Activated T-cell treated with anti-CD3 and anti-CD28 coated beads, Interleukin-2, amount 50 U/mL, for 4 hours (primary cell): ENCODE measurements at regions not wholly inside any gene's neighbourhood (a gene's known extent, or its start where the extent isn't known, plus 50 kb on each side); places are given as distances from the start of the nearest gene placed in this dataset.
"Not testable (repeated sequence)": the region's sequence is repeated elsewhere in the genome, so short reads cannot be mapped to it uniquely, and the experiment has no call there.

Experiments
- ATAC-seq, 2 donors: fragments of 200-7000 bp; cut with Tn5 transposase; one replicate each; pipeline ENCODE4 v1.10.0; 2021
- DNase-seq: peaks from one replicate; pipeline ENCODE4 v3.0.0-alpha.2; 2020
- H3K27me3 Mint-ChIP-seq: one replicate; pipeline ENCODE4 v1.8.0; 2021; ENCODE audit warnings: low read depth, mixed read lengths
- H3K36me3 Mint-ChIP-seq: one replicate; pipeline ENCODE4 v1.8.0; 2022; ENCODE audit warnings: mixed read lengths; ENCODE audit not compliant: insufficient read depth
- H3K4me1 Mint-ChIP-seq: one replicate; pipeline ENCODE4 v1.8.0; 2021; ENCODE audit warnings: low read depth, mixed read lengths
- H3K4me3 Mint-ChIP-seq: one replicate; pipeline ENCODE4 v1.8.0; 2021; ENCODE audit warnings: mild to moderate bottlenecking, moderate library complexity, mixed read lengths
- H3K9me3 Mint-ChIP-seq: one replicate; pipeline ENCODE4 v1.8.0; 2021; ENCODE audit warnings: mixed read lengths

DNA sequence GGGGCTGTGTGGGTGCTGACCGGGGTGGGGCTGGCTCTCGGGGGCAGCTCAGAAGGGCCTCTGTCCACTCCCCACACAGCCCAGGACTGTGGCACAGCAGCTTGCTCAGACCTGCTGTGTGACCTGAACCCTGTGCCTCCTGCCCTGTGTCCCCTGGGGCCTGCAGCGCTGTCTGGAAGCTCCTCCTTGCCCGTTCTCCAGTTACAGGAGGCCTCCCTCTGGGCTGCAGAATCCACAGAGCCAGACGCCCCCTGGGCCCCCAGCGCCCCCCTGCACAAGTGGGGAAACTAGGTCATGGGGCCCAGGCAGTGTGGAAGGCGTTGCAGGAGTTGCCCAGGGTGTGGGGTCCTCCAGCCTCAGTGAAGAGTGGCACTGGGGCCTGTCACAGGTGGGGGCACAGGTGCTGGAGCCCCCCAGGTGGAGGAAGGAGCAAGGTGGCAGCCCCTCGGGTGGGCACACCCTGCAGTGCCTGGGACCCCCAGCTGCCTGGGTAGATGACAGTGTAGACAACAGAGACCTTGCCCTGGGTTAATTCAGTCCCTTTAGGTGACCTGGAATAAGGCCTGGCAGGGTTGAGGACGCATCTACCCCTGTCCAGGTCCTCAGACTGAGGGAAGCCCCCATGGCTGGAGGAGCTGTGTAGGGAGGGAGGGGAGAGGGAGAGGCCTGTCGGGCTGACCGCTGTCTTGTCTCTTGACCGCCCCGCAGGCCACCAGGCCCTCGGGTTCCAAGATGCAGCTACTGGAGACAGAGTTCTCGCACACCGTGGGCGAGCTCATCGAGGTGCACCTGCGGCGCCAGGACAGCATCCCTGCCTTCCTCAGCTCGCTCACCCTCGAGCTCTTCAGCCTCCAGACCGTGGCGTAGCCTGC lies 120.2 kb downstream of the IGLL1 start:
- H3K9me3 Mint-ChIP-seq, H3K4me3 Mint-ChIP-seq, H3K4me1 Mint-ChIP-seq, DNase-seq, H3K36me3 Mint-ChIP-seq, ATAC-seq: not testable (repeated sequence)
- peaks cover 40% of the 10 kb centered on the region for H3K27me3 Mint-ChIP-seq

DNA sequence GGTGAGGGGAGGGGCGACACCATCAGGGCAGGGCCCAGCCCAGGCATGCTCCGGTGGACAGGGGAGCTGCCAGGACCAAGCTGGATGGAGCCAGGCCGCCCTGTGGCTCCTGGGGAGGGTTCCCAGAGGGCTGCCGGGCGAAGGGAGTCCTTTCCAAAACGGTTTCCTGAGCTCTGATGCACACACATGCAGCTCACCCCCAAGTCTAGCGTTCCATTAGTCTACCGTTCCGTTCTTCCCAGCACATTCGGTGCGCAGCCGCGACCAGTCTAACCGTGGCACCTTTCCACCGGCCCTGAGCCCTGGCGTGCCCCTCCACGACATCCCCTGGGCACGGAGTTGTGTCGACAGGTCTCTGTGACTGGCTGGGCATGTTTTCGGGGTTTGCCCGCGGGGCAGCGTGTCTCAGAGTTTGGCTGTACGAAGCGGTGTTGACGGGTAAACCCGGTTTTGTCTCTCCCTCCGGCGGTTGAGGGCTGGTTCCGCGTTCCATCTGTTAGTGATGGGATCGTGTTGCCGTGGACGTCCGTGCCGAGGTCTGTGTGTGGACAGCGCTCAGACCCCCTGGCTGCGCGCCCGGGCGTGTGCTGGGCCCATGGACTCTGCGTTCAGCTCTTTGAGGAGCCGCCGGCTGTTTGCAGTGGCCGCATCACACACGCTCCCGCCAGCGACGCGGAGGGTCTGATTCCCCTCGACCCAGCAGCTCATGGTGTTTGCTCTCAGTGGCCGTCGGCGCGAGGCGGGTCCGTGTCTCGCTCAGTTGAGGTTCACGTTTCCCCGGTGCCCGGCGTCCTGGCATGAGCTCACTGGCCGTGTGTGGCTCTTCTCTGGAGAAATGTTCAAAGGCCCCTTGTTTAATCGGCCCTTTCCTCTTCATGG lies 121.2 kb downstream of the IGLL1 start:
- Mint-ChIP-seq H3K4me1 (peaks cover 6% of the 10 kb centered on the region), H3K27me3 (peaks cover 42% of the 10 kb centered on the region), H3K4me3 (no peak overlapping the region), H3K9me3 (no peaks in the 10 kb centered on the region), H3K36me3 (no peaks in the 10 kb centered on the region)
- ATAC-seq, result no peak
- no peak for DNase-seq

DNA sequence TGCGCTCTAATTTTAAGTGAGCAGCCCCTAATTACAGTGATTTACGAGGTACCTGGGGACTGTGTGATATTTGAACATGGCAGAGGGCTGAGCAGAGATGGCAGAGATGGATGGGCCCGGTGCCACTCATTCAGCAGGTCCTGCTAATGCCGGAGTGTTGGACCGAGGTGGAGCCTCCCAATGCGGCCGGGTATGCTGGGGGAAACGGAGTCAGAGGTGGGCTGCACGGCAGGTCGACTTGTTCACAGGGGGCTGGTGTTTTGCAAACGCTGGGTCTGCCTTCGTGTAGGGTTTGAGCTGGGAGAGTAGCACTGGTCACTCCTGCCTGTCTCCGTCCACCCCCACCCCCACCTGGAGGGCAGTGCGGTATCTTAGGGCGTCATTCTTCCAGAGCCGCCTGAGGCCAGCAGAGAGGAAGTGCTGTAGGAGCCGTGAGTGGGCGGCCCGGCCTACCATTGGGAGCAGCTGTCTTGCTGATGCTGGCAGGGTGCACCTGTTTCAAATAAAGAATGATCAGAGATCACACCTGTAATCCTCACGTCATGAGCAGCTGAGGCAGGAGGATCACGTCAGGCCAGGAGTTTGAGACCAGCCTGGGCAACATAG lies 122.6 kb downstream of the IGLL1 start:
- no peaks in the 10 kb centered on the region for H3K9me3 Mint-ChIP-seq
- H3K4me1 Mint-ChIP-seq, result peaks cover 6% of the 10 kb centered on the region
- H3K36me3 Mint-ChIP-seq, result no peaks in the 10 kb centered on the region
- ATAC-seq (no peak), DNase-seq (no peak)
- no peak overlapping the region for H3K4me3 Mint-ChIP-seq
- H3K27me3 Mint-ChIP-seq, result peaks cover 43% of the 10 kb centered on the region

DNA sequence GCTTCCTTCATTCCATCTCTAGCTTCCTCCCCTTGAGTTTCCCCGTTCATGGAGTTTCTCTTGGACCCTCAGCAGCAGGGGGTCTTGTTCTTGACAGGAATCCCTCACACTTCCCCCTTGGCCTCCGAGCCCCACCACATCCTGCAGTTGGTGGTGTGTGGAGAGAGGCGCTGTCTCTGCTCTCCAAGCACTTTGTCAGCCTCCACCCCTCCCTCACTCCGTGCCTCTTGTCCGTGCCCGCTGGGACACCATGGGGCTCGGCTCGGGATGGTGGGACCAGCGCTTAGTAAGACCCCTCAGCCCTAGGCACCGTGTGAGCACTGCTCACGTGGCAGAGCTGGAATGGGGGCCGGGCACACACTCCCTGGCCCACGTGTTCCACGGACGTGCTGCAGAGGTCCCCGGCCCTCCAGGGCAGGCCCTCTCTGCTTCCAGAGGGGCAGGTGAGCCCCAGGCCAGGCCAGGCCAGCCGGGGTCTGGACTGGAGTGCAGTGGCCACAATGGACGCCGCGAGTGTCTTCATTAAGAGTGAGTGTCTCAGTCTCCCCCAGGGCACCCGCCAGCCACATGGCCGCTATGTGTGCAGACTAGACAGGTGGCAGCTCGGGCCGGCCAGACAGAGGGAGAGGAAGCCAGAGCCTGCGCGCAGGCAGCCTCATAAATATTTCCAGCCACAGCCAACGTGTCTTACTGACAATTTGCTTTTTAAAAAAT lies 123.3 kb downstream of the IGLL1 start:
- ATAC-seq, result peak in 1 of 2 donors; percentile 38
- H3K27me3 Mint-ChIP-seq, result peaks cover 42% of the 10 kb centered on the region
- H3K36me3 Mint-ChIP-seq, H3K9me3 Mint-ChIP-seq, H3K4me3 Mint-ChIP-seq, DNase-seq, H3K4me1 Mint-ChIP-seq: not testable (repeated sequence)

DNA sequence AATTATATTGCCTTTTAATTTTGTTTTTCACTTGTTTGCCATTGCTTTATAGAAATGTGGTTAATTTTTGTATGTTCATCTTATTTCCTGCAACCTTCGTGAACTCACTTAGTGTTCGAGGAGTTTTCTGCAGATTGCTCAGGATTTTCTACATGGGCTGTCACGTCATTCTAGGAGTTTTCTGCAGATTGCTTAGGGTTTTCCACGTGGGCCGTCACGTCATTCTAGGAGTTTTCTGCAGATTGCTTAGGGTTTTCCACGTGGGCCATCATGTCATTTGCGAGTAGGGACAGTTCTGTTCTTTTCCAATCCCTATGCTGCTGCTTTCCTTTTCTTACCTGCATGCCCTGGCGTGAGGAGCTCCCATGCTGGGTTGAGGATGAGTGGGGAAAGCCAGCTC lies 125.7 kb downstream of the IGLL1 start:
- H3K4me3 Mint-ChIP-seq, H3K4me1 Mint-ChIP-seq, H3K36me3 Mint-ChIP-seq, H3K9me3 Mint-ChIP-seq, DNase-seq, ATAC-seq: not testable (repeated sequence)
- H3K27me3 Mint-ChIP-seq, result peaks cover 36% of the 10 kb centered on the region

DNA sequence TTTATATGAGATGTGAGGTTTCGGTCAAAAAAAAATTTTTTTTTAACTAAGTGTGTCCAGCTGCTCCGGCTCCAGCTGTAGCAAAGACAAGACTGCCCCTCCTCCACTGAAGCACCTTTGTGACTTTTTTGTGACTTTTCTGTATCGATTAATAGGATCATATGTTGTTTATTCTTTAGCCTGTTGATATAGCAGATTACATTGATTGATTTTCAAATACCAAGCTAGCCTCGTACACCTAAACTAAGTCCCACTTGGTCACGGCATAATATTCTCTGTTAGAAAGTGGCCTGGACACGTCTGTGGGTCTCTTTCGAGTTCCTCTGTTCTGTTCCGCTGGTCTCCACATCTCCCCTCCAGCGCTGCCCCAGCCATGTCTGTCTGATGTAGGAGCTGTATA lies 126.8 kb downstream of the IGLL1 start:
- H3K9me3 Mint-ChIP-seq, result no peaks in the 10 kb centered on the region
- no peak overlapping the region for H3K4me3 Mint-ChIP-seq
- no peaks in the 10 kb centered on the region for H3K36me3 Mint-ChIP-seq
- peaks cover 31% of the 10 kb centered on the region for H3K27me3 Mint-ChIP-seq
- ATAC-seq, result no peak
- no peak for DNase-seq
- H3K4me1 Mint-ChIP-seq, result peaks cover 6% of the 10 kb centered on the region

DNA sequence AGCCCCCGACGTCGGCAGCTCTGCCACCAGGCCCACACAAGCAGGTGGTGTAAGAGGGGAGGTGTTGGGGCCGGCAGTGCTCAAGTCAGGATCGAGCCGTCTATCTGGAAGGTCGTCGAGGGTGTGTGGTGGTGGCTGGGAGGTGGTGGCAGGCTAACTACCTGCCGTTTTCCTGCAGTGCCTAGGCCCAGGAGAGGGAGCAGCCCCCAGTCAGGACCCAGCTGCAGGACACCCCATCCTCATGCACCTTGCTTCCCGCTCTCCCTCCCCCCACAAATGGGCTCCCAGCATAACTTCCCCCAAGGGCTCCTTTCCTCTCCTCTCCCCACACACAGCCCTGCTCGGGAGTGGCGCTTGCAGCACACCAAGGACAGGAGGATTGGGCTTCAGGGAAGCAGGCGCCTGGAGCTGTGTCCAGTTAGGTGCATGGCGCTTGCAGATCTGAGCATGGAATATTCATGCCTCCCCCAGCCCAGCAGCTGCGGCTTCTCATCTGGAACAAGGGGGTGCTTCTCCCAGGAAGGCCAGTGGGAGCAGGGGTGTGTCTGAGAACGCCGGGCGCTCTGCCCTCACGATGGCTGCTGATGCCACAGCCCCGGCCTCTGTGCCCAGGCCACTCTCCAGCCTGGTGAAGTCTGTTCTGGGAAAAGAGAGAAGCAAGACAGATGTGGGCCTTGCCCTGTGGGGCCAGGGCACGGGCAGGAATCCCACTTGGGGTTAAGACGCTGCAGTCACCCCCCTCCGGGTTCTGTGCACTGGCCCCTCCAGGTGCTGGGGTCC lies 127.7 kb downstream of the IGLL1 start:
- Mint-ChIP-seq H3K4me3 (no peak overlapping the region), H3K27me3 (peaks cover 26% of the 10 kb centered on the region), H3K9me3 (no peaks in the 10 kb centered on the region), H3K36me3 (no peaks in the 10 kb centered on the region), H3K4me1 (peaks cover 6% of the 10 kb centered on the region)
- DNase-seq (no peak), ATAC-seq (no peak)

DNA sequence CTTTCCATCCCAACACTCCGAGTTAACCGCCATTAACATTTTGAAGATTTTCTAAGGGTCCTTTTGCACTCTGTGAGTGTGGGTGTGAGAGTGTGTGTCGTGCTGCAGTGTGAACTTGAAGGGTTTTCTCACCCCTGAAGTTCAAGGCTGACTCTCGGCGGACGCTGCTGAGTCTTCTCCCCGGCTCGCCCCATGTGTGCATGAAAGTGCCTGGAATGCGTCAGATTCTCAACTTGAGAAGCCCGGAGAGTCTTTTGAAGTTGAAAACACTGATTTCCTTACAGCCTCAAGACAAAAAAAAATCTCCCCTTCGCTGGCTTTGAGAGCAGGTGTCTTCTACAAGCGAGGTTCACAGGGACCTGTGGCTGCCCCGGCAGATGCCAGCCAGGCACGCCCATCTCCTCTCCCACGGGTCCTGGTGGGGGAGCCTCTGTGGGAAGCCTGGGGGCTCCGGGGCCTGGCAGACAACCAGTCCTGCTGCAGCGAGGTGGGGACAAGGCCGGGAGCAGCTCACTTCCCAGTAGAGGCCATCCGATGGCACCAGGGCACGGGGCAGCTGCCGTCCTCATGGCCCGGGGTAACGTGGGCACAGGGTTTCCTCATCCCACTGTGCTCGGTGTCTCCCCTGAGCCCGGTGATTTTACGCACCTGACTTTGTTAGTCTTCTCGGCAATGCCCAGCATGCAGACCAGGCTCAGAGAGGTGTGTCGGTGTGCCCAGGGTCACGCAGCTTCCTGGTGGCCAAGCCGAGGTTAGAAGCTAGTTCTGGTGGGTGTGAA lies 128.4 kb downstream of the IGLL1 start:
- peaks cover 19% of the 10 kb centered on the region for H3K27me3 Mint-ChIP-seq
- H3K4me3 Mint-ChIP-seq, H3K9me3 Mint-ChIP-seq, H3K4me1 Mint-ChIP-seq, DNase-seq, H3K36me3 Mint-ChIP-seq: not testable (repeated sequence)
- ATAC-seq, result peak; percentile 58 to 61

DNA sequence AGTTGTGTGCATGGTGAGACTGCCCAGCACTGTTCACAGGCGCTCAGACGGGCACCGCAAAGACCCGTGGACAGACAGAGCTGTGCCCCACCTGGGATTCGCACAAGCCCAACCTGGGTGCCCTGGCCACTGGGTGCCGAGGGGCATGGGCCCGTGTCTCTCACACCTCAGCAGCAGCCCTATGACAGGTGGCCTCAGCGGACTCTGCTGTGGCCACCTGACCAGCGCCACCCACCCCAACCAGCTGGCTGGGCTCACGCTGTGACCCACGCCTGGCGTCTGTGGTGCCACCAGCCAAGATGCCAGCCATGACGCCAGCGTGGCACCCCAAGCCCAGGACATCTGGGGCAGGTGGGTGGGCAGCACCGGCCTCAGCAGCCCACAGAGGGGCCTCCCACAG lies 129.3 kb downstream of the IGLL1 start:
- ATAC-seq, H3K9me3 Mint-ChIP-seq, H3K36me3 Mint-ChIP-seq, H3K4me1 Mint-ChIP-seq, DNase-seq, H3K4me3 Mint-ChIP-seq: not testable (repeated sequence)
- peaks cover 12% of the 10 kb centered on the region for H3K27me3 Mint-ChIP-seq

DNA sequence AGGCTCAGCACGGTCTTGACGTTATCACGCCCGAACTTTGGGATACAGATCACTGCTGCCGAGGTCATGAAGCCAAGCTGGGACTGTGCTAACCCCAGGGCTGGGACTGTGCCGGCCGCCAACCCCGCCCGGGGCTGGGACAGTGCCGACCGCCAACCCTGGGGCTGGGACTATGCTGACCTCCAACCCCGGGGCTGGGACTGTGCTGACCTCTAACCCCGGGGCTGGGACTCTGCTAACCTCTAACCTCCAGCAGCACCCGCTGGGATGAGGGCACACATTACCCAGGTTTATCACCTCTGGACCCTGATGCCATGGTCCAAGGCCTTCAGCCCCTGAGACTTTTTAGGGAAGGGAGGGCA lies 129.7 kb downstream of the IGLL1 start:
- no peak for DNase-seq
- Mint-ChIP-seq H3K4me1 (no peaks in the 10 kb centered on the region), H3K27me3 (peaks cover 12% of the 10 kb centered on the region), H3K9me3 (peaks cover 10% of the 10 kb centered on the region), H3K36me3 (no peaks in the 10 kb centered on the region), H3K4me3 (no peak overlapping the region)
- no peak for ATAC-seq

DNA sequence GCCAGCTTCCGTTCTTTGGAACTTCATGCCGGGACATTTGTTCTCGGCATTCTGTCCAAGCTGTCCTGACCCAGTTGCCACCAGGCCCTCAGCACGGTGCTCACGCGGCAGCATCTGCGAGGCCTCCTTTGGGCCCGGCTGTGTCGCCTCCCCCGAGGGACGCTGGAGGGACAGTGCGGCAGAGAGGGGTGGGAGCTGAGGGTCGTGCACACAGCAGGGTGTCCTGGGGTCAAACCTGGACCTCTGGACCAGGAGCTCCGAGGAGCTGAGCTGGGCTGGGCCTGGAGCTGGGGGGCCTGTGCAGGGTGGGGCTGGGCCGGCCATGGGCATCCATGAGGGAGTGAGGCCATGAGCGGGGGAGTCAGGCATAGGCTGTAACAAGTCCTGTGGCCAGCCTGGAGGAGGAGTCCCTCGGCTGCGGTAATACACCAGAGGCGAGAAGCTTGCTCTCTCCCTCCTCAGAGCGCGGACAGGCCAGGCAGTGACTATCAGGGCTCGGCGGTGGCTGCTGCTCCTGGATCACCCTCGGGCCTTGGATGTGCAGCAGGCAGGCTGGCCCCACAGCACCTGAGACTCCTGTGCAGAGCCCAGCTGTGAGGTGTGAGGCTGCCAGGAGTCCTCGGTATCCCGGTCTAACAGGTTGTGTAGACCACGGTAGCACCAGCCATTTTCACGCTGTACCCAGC lies 130.2 kb downstream of the IGLL1 start:
- H3K4me3 Mint-ChIP-seq, H3K4me1 Mint-ChIP-seq, H3K9me3 Mint-ChIP-seq, H3K27me3 Mint-ChIP-seq, ATAC-seq, H3K36me3 Mint-ChIP-seq, DNase-seq: not testable (repeated sequence)

DNA sequence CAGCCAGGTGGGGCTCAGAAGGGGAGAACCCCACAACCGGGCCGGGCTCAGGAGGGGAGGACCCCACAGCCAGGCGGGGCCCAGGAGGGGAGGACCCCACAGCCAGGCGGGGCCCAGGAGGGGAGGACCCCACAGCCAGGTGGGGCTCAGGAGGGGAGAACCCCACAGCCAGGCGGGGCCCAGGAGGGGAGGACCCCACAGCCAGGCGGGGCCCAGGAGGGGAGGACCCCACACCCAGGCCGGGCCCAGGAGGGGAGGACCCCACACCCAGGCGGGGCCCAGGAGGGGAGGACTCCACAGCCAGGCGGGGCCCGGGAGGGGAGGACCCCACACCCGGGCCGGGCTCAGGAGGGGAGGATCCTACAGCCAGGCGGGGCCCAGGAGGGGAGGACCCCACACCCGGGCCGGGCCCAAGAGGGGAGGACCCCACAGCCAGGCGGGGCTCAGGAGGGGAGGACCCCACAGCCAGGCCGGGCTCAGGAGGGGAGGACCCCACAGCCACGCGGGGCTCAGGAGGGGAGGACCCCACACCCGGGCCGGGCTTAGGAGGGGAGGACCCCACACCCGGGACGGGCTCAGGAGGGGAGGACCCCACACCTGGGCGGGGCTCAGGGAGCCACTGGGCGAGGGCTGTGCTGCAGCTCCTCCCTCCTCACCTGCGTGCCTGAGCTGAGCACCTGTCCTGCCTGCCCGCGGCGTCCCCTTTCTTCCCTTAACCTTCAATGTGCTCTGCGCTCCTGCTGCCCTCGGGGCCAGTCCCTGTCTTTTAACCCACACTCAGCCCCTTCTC lies 131.4 kb downstream of the IGLL1 start:
- not testable (repeated sequence) for H3K4me1 Mint-ChIP-seq, ATAC-seq, DNase-seq, H3K36me3 Mint-ChIP-seq, H3K9me3 Mint-ChIP-seq, H3K4me3 Mint-ChIP-seq, H3K27me3 Mint-ChIP-seq
